CD4-positive, alpha-beta T cell treated with Interleukin-10 for 1 hour (primary cell): ENCODE measurements at regions not wholly inside any gene's neighbourhood (a gene's known extent, or its start where the extent isn't known, plus 50 kb on each side); places are given as distances from the start of the nearest gene placed in this dataset.

ENCODE experiments used
- DNase-seq: peaks from one replicate; pipeline ENCODE4 v3.0.0-alpha.2; 2020

- DNase-seq: no peak
Observed at GRCh38 chr11:80163441-80163840, 722.6 kb upstream of the TENM4 start.

- no peak for DNase-seq
Observed at GRCh38 chr11:80163011-80163410, 722.2 kb upstream of the TENM4 start.

GRCh38 chr11:80162387-80162786, 721.6 kb upstream of the TENM4 start:
- no peak for DNase-seq

- DNase-seq: no peak
Observed at GRCh38 chr11:80157447-80157846, 716.6 kb upstream of the TENM4 start.

- DNase-seq: no peak
Observed at GRCh38 chr11:80156062-80156461, 715.2 kb upstream of the TENM4 start.

- DNase-seq: no peak
Observed at GRCh38 chr11:80155412-80156017, 714.7 kb upstream of the TENM4 start.

GRCh38 chr11:80146232-80146631, 705.4 kb upstream of the TENM4 start:
- no peak for DNase-seq

- DNase-seq: no peak
Observed at GRCh38 chr11:80144897-80145594, 704.2 kb upstream of the TENM4 start.

GRCh38 chr11:80136991-80137390, 696.2 kb upstream of the TENM4 start:
- no peak for DNase-seq

- DNase-seq: no peak
Observed at GRCh38 chr11:80129396-80129795, 688.6 kb upstream of the TENM4 start.

GRCh38 chr11:80122211-80122610, 681.4 kb upstream of the TENM4 start:
- no peak for DNase-seq

- DNase-seq: no peak
Observed at GRCh38 chr11:80118073-80118472, 677.2 kb upstream of the TENM4 start.

- no peak for DNase-seq
Observed at GRCh38 chr11:80116796-80117195, 676.0 kb upstream of the TENM4 start.

GRCh38 chr11:80109652-80110051, 668.8 kb upstream of the TENM4 start:
- DNase-seq: no peak

GRCh38 chr11:80109031-80109430, 668.2 kb upstream of the TENM4 start:
- no peak for DNase-seq

GRCh38 chr11:80107415-80107814, 666.6 kb upstream of the TENM4 start:
- DNase-seq: no peak

GRCh38 chr11:80104191-80104590, 663.4 kb upstream of the TENM4 start:
- no peak for DNase-seq

GRCh38 chr11:80103142-80103859, 662.5 kb upstream of the TENM4 start:
- DNase-seq: no peak

- DNase-seq: no peak
Observed at GRCh38 chr11:80097146-80097545, 656.3 kb upstream of the TENM4 start.

- DNase-seq: no peak
Observed at GRCh38 chr11:80096736-80097135, 655.9 kb upstream of the TENM4 start.

- DNase-seq: no peak
Observed at GRCh38 chr11:80086496-80087055, 645.7 kb upstream of the TENM4 start.

- DNase-seq: no peak
Observed at GRCh38 chr11:80085563-80085962, 644.7 kb upstream of the TENM4 start.

- DNase-seq: no peak
Observed at GRCh38 chr11:80084608-80085007, 643.8 kb upstream of the TENM4 start.

GRCh38 chr11:80083531-80083951, 642.7 kb upstream of the TENM4 start:
- DNase-seq: no peak
